ENCODE measurements at regions not wholly inside any gene's neighbourhood (a gene's known extent, or its start where the extent isn't known, plus 50 kb on each side); places are given as distances from the start of the nearest gene placed in this dataset.
A peak's percentile ranks its signal among the peaks of the same experiment; 100 is the strongest.

- peak; percentile 81 for ATAC-seq
- TF ChIP-seq ZC3H10 (CRISPR knock-in tag; IDR thresholded peaks at IDR 0.05), result no peak
- TF ChIP-seq CSRNP3 (CRISPR knock-in tag; IDR thresholded peaks at IDR 0.05), result no peak
- no peak for TF ChIP-seq POU6F1 (CRISPR knock-in tag; IDR thresholded peaks at IDR 0.05; ENCODE audit: borderline replicate concordance, low read depth)
- TF ChIP-seq CREB5 (CRISPR knock-in tag; IDR thresholded peaks at IDR 0.05; ENCODE audit: low read depth), result no peak
- no peak for TF ChIP-seq ARNTL (CRISPR knock-in tag; IDR thresholded peaks at IDR 0.05; ENCODE audit: borderline replicate concordance, low read depth)
- no peak for TF ChIP-seq ZNF8 (CRISPR knock-in tag; IDR thresholded peaks at IDR 0.05)
- no peak for TF ChIP-seq CSDC2 (CRISPR knock-in tag; IDR thresholded peaks at IDR 0.05)
- no peak for TF ChIP-seq ESRRG (CRISPR knock-in tag; IDR thresholded peaks at IDR 0.05)
- TF ChIP-seq ZFP30 (CRISPR knock-in tag; IDR thresholded peaks at IDR 0.05), result no peak
- TF ChIP-seq TOX (CRISPR knock-in tag; IDR thresholded peaks at IDR 0.05; ENCODE audit: borderline replicate concordance), result no peak
- no peak for TF ChIP-seq SNAI2 (CRISPR knock-in tag; IDR thresholded peaks at IDR 0.05)
- TF ChIP-seq GLIS3 (CRISPR knock-in tag; IDR thresholded peaks at IDR 0.05), result no peak
- no peak for TF ChIP-seq TCF4 (CRISPR knock-in tag; IDR thresholded peaks at IDR 0.05; ENCODE audit: borderline replicate concordance)
- no peak for TF ChIP-seq ZNF565 (CRISPR knock-in tag; conservative IDR thresholded peaks at IDR 0.05; ENCODE audit: low read depth)
- no peak for TF ChIP-seq ZFP3 (CRISPR knock-in tag; IDR thresholded peaks at IDR 0.05)
Measured at GRCh38 chr12:27899151-27899661, 73.3 kb downstream of the PTHLH start.

- ATAC-seq, result no peak
- TF ChIP-seq TCF4 (CRISPR knock-in tag; IDR thresholded peaks at IDR 0.05; ENCODE audit: borderline replicate concordance) (no peak), ISL1 (CRISPR knock-in tag; IDR thresholded peaks at IDR 0.05) (no peak)
Measured at GRCh38 chr12:27898022-27898421, 74.5 kb downstream of the PTHLH start.

- no peak for TF ChIP-seq TSHZ2 (CRISPR knock-in tag; IDR thresholded peaks at IDR 0.05)
- TF ChIP-seq RARB (CRISPR knock-in tag; IDR thresholded peaks at IDR 0.05), result no peak
- no peak for TF ChIP-seq ZFP30 (CRISPR knock-in tag; IDR thresholded peaks at IDR 0.05)
- TF ChIP-seq GLIS3 (CRISPR knock-in tag; IDR thresholded peaks at IDR 0.05), result no peak
- no peak for TF ChIP-seq ZNF565 (CRISPR knock-in tag; conservative IDR thresholded peaks at IDR 0.05; ENCODE audit: low read depth)
- no peak for TF ChIP-seq ZC3H10 (CRISPR knock-in tag; IDR thresholded peaks at IDR 0.05)
- no peak for TF ChIP-seq PPARA (CRISPR knock-in tag; IDR thresholded peaks at IDR 0.05; ENCODE audit: borderline replicate concordance)
- TF ChIP-seq ZFP3 (CRISPR knock-in tag; IDR thresholded peaks at IDR 0.05), result no peak
- TF ChIP-seq ZNF70 (CRISPR knock-in tag; IDR thresholded peaks at IDR 0.05), result no peak
- no peak for TF ChIP-seq SNAI2 (CRISPR knock-in tag; IDR thresholded peaks at IDR 0.05)
- TF ChIP-seq POU6F1 (CRISPR knock-in tag; IDR thresholded peaks at IDR 0.05; ENCODE audit: borderline replicate concordance, low read depth), result no peak
- no peak for TF ChIP-seq ISL1 (CRISPR knock-in tag; IDR thresholded peaks at IDR 0.05)
- no peak for ATAC-seq
Measured at GRCh38 chr12:27896419-27896990, 76.0 kb downstream of the PTHLH start.
